Fibroblast of villous mesenchyme (primary cell): ENCODE measurements at regions not wholly inside any gene's neighbourhood (a gene's known extent, or its start where the extent isn't known, plus 50 kb on each side); places are given as distances from the start of the nearest gene placed in this dataset.

Experiments
- DNase-seq: peaks from one replicate; pipeline ENCODE4 v3.0.0-alpha.2; 2010; ENCODE audit warnings: low read depth
- H3K4me3 ChIP-seq: 2 replicates; pipeline ENCODE4 v1.5.1; 2011; ENCODE audit warnings: low read depth, mild to moderate bottlenecking, low read length
- CTCF ChIP-seq: IDR thresholded peaks from 2 replicates; pipeline ENCODE4 v1.5.1; 2012; ENCODE audit warnings: low read depth, mild to moderate bottlenecking, low read length; ENCODE audit not compliant: insufficient read depth

GRCh38 chr13:52932649-52933048 is 84.2 kb upstream of the PCDH8 start:
- H3K4me3 ChIP-seq = no peak overlapping the region
- DNase-seq = no peak
- no peak for TF ChIP-seq CTCF

DNA sequence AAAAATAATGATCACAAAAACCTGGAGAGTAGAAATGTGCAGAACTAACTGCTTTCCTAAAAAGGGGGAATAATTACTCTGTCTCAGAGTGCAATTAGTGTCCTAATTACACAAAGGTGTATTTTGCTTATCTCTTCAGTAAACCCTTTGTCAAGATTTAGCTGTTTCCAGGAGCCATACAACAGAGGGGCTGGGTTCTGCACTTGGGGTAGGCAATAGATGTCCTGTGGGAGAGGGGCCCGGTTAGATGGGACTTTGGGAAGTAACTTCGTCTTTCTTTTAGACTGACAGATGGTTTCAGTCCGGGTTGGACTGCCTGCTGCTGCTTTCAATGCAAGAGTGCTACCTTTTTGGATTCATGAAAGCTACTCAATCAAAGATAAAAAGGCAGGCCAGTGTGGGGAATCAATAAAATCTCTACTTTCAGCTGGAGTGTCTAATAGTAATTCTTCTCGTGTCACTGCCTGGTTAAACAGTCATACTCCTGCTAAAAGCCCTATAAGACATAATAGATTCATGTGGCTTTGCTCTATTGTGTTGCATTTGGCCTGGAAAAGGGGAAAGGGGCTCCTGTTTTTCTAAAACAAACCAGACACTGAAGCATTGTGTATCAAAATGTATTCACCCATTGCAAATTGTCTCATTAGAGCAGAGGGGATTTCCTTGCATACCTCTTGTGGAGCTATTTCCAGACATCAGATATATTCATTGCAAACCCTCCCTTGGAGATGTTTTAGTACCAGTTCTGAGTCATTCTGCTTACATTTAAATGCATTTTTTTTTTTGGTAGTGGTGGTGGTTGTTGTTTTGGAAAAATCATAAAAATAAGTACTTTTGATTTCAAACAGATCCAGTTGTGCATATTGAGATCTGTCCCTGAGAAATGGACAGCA is 83.3 kb upstream of the PCDH8 start:
- TF ChIP-seq CTCF = no peak
- H3K4me3 ChIP-seq = no peak overlapping the region
- DNase-seq = no peak

DNA sequence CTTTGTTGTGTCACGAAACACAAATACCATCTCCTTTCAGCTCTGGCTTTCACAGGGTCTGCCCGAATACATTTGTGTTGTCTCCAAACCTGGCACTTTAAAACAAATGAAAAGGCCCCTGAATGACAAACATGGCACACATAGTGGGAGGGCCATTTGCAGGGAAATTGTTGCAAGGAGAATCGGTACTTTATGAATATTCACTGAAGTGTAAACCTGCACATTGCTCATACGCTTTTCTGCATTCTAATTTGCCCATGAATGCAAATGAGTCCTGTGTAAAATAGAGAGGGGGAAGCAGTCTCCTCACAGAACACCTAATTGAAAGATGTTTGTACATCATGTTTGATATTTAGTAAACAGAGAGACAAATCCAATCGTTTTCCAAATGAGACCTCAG is 82.7 kb upstream of the PCDH8 start:
- H3K4me3 ChIP-seq = no peak overlapping the region
- DNase-seq = no peak
- TF ChIP-seq CTCF = no peak

DNA sequence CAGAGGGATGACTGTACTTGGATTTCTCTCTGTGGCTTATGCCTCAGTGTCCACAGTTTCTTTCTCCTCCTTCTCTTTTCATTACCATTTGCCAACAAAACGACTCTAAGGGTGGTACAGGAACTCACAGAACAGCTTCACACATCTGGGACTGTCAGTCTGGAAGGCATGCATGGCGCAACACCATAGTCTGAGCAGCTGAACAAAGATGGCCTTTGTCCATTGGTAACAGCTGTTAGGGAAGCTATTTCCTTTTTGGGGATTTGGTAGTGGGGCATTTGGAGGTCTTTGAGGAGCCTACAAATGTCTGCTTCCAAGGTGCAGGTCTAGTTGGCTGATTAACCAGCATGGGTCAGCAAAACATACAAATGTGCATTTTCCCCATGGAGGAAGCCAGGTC is 81.4 kb upstream of the PCDH8 start:
- no peak overlapping the region for H3K4me3 ChIP-seq
- DNase-seq = no peak
- TF ChIP-seq CTCF = no peak

DNA sequence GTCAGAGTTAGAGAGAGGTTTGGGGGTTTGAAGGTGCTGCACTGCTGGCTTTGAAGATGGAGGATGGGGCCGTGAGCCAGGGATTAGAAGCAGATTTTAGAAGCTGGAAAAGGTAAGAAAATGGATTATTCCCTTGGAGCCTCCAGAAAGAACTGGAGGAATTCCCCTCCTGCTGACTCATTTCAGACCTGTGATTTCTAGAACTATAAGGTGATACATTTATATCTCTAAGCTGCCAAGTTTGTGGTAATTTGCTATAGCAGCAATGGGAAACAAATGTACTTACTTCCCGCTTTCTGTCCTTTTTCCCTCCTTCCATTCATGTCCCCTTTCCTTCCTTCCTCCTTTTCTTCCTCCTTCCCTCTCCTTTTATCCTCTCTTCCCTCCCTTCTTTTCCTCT is 78.5 kb upstream of the PCDH8 start:
- no peak for TF ChIP-seq CTCF
- no peak for DNase-seq

GRCh38 chr13:52925775-52926285 is 77.4 kb upstream of the PCDH8 start:
- no peak for TF ChIP-seq CTCF
- no peak overlapping the region for H3K4me3 ChIP-seq
- no peak for DNase-seq

More for the DNA sequence above, 78.5 kb upstream of the PCDH8 start:
- H3K4me3 ChIP-seq = no peak overlapping the region
